HG02981 (cell line): ENCODE measurements at regions not wholly inside any gene's neighbourhood (a gene's known extent, or its start where the extent isn't known, plus 50 kb on each side); places are given as distances from the start of the nearest gene placed in this dataset.
"Not testable (repeated sequence)": the region's sequence is repeated elsewhere in the genome, so short reads cannot be mapped to it uniquely, and the experiment has no call there.

Experiments
- ATAC-seq: cut with Tn5 transposase; IDR thresholded peaks from one replicate; pipeline ENCODE4 v1.9.1; 2021; ENCODE audit warnings: mild to moderate bottlenecking, moderate library complexity; ENCODE audit not compliant: unreplicated experiment

DNA sequence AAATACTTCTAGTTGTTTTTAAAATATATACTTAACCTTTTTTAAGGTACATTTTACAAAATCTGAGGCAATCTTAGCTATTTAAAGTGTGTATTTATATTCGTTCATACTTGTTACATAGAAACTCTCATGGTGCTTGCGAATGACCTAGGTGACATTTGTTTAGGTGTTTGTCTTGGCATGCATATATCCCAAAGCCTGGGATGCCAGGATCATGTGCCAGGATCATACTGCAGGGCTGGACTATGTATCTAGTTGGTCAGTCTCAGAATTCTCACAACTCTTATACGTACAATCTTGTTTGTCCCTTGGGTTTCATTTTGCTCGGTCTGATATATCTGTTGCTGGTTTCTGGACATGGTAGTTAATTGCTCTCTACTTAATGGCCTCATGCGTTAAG, 109.9 kb upstream of the WIPF3 start:
- ATAC-seq = not testable (repeated sequence)

- not testable (repeated sequence) for ATAC-seq
Measured at GRCh38 chr7:29699723-29700122, 106.6 kb upstream of the WIPF3 start.

- ATAC-seq = not testable (repeated sequence)
Measured at GRCh38 chr7:29701540-29701939, 104.8 kb upstream of the WIPF3 start.

GRCh38 chr7:29703830-29704229, 102.5 kb upstream of the WIPF3 start:
- not testable (repeated sequence) for ATAC-seq

GRCh38 chr7:29709002-29709401, 97.3 kb upstream of the WIPF3 start:
- ATAC-seq = not testable (repeated sequence)

DNA sequence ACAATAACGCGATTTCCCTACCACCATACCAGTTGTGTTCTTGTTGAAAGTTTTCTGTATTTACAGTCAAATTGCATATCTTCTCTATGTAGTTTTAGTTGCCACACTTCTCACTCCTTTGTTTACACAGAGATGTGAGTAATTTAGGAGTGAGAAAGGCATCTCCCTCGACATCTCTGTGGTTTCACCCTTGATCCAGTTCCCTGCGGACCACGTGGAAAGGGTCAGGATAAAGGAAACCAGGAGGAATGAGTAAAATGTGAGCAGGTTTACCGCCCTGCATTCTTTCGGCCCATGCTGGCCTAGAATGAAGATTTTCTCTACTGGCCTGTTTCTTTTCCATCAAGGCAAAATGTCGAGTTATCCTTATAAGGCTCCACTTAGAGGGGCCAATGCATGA, 83.2 kb upstream of the WIPF3 start:
- not testable (repeated sequence) for ATAC-seq

GRCh38 chr7:29723599-29723998, 82.7 kb upstream of the WIPF3 start:
- no peak for ATAC-seq

GRCh38 chr7:29729534-29730165, 76.7 kb upstream of the WIPF3 start:
- not testable (repeated sequence) for ATAC-seq

GRCh38 chr7:29734246-29734731, 72.0 kb upstream of the WIPF3 start:
- no peak for ATAC-seq

GRCh38 chr7:29747645-29748245, 58.6 kb upstream of the WIPF3 start:
- ATAC-seq = not testable (repeated sequence)

- no peak for ATAC-seq
Measured at GRCh38 chr7:29748286-29749099, 57.8 kb upstream of the WIPF3 start.

DNA sequence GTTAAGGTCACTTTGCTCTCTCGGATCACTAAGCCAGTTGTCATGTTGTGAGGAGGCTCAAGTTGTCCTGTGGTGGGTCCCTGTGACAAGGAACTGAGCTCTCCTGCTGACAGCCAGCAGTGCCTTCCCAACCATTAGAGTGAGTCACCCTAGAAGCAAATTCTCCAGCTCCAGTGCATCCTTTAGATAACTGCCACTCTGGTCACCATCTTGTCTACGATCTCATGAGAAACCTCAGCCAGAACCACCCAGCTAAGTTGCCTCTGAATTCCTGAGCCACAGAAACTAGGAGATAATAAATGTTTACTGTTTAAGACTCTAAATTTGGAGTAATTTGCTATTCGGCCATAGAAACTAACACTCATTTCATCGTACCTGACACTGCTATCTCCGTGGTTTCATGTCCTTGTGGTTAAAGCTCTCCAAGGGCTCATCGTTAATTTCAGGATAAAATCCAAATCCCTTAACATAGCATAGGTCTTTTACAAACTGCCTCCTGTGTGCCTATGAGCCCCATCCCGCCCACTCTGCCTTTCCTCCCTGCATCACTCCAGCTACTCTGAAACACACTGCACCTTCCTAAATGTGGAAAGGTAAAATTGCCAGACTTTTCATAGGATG, 56.5 kb upstream of the WIPF3 start:
- ATAC-seq = no peak

GRCh38 chr7:29750373-29750940, 55.9 kb upstream of the WIPF3 start:
- ATAC-seq = not testable (repeated sequence)

GRCh38 chr7:29751012-29751411, 55.3 kb upstream of the WIPF3 start:
- ATAC-seq = not testable (repeated sequence)

GRCh38 chr7:29754874-29755490, 51.3 kb upstream of the WIPF3 start:
- ATAC-seq = no peak
